CD4-positive, alpha-beta T cell treated with Interleukin-21 for 1 hour (primary cell): ENCODE measurements at regions not wholly inside any gene's neighbourhood (a gene's known extent, or its start where the extent isn't known, plus 50 kb on each side); places are given as distances from the start of the nearest gene placed in this dataset.
"Not testable (repeated sequence)": the region's sequence is repeated elsewhere in the genome, so short reads cannot be mapped to it uniquely, and the experiment has no call there.

Experiments used
- DNase-seq: peaks from one replicate; pipeline ENCODE4 v3.0.0-alpha.2; 2020

- DNase-seq, result no peak
These were observed 239.6 kb upstream of the SHH start for GRCh38 chr7:156051884-156052283.

GRCh38 chr7:156050636-156051569, 238.6 kb upstream of the SHH start:
- DNase-seq, result no peak

- no peak for DNase-seq
These were observed 237.1 kb upstream of the SHH start for GRCh38 chr7:156049366-156049765.

- no peak for DNase-seq
These were observed 233.8 kb upstream of the SHH start for GRCh38 chr7:156046031-156046560.

GRCh38 chr7:156043416-156044178, 231.3 kb upstream of the SHH start:
- DNase-seq, result no peak

- no peak for DNase-seq
These were observed 229.1 kb upstream of the SHH start for GRCh38 chr7:156041398-156041797.

- DNase-seq, result no peak
These were observed 227.9 kb upstream of the SHH start for GRCh38 chr7:156039971-156040677.

GRCh38 chr7:156039194-156039593, 226.9 kb upstream of the SHH start:
- DNase-seq, result no peak

- no peak for DNase-seq
These were observed 226.1 kb upstream of the SHH start for GRCh38 chr7:156038345-156038744.

- DNase-seq, result no peak
These were observed 223.9 kb upstream of the SHH start for GRCh38 chr7:156036153-156036552.

GRCh38 chr7:156035387-156035786, 223.1 kb upstream of the SHH start:
- DNase-seq, result not testable (repeated sequence)

- no peak for DNase-seq
These were observed 222.1 kb upstream of the SHH start for GRCh38 chr7:156034397-156034796.

- DNase-seq, result no peak
These were observed 220.7 kb upstream of the SHH start for GRCh38 chr7:156032973-156033372.

- DNase-seq, result no peak
These were observed 219.6 kb upstream of the SHH start for GRCh38 chr7:156031679-156032478.

GRCh38 chr7:156029460-156030007, 217.3 kb upstream of the SHH start:
- DNase-seq, result no peak

- no peak for DNase-seq
These were observed 216.3 kb upstream of the SHH start for GRCh38 chr7:156028521-156028920.

GRCh38 chr7:156027821-156028220, 215.6 kb upstream of the SHH start:
- DNase-seq, result no peak

- DNase-seq, result no peak
These were observed 214.3 kb upstream of the SHH start for GRCh38 chr7:156026603-156027002.

GRCh38 chr7:156026076-156026600, 213.9 kb upstream of the SHH start:
- no peak for DNase-seq

- DNase-seq, result no peak
These were observed 213.4 kb upstream of the SHH start for GRCh38 chr7:156025675-156026074.

GRCh38 chr7:156024201-156024600, 211.9 kb upstream of the SHH start:
- no peak for DNase-seq
